ENCODE measurements at regions not wholly inside any gene's neighbourhood (a gene's known extent, or its start where the extent isn't known, plus 50 kb on each side); places are given as distances from the start of the nearest gene placed in this dataset.

- TF ChIP-seq EZH2 (IDR thresholded peaks at IDR 0.05; ENCODE audit: low read length) (no peak), CTCF (optimal IDR thresholded peaks at IDR 0.05 in 1 of 3, IDR thresholded peaks at IDR 0.05 in 1 of 3, conservative IDR thresholded peaks at IDR 0.05 in 1 of 3; ENCODE audit: extremely low read depth in 1 of 3, insufficient read depth in 2 of 3, low read length in 3 of 3) (no peak)
These were observed 130.4 kb upstream of the SORCS3 start for GRCh38 chr10:104510644-104511043.

DNA sequence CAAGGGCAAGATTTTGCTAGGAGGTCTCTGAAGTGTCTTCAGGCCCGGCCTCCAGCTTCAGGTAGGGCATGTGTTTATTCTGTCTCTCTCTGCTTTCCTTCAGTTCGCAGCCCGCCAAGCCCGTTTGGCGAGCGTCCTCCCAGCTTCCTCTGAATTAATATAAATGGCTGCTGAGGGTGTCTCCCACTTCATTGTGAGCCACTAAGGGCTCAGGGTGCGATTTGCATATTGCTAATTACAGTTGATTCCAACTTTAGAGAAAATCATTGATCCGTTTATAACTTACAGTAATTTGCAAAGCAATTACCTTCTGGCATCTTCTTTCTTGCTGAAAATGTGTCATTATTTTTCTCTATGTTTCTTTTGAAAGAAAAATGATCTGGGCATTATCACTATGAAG, 128.3 kb upstream of the SORCS3 start:
- Histone ChIP-seq H2AFZ (ENCODE audit: control insufficient read depth, low read length) (no peak overlapping the region), H3K9me1 (ENCODE audit: control insufficient read depth, extremely low read depth, insufficient read depth, low read length) (no peaks in the 10 kb centered on the region), H3K4me2 (ENCODE audit: control insufficient read depth, extremely low read depth, insufficient read depth, low read depth, low read length) (no peak overlapping the region), H3K4me3 (ENCODE audit: control insufficient read depth in 2 of 3, extremely low read depth in 1 of 3, insufficient read depth in 2 of 3, low read depth in 1 of 3, low read length in 3 of 3) (no peak overlapping the region), H3K4me1 (ENCODE audit: control insufficient read depth, extremely low read depth, insufficient read depth, low read length) (no peaks in the 10 kb centered on the region), H3K9me3 (ENCODE audit: control insufficient read depth, low read depth, low read length) (no peaks in the 10 kb centered on the region), H3K27me3 (ENCODE audit: control insufficient read depth, extremely low read depth, insufficient read depth, low read length) (peaks cover 15% of the 10 kb centered on the region), H4K20me1 (ENCODE audit: control insufficient read depth, extremely low read depth, insufficient read depth, low read length) (no peaks in the 10 kb centered on the region), H3K79me2 (ENCODE audit: control insufficient read depth, insufficient read depth, low read length) (no peaks in the 10 kb centered on the region), H3K27ac (ENCODE audit: control insufficient read depth, insufficient read depth, low read length) (no peak overlapping the region), H3K36me3 (ENCODE audit: control insufficient read depth in 2 of 2, extremely low read depth in 1 of 2, insufficient read depth in 2 of 2, low read length in 2 of 2) (no peaks in the 10 kb centered on the region), H3K9ac (ENCODE audit: control insufficient read depth, extremely low read depth, insufficient read depth, low read length) (no peak overlapping the region)
- DNase-seq (ENCODE audit: low read depth, low spot score) (no peak), FAIRE-seq (no peak)
- TF ChIP-seq EZH2 (IDR thresholded peaks at IDR 0.05; ENCODE audit: low read length) (no peak), CTCF (optimal IDR thresholded peaks at IDR 0.05 in 1 of 3, IDR thresholded peaks at IDR 0.05 in 1 of 3, conservative IDR thresholded peaks at IDR 0.05 in 1 of 3; ENCODE audit: extremely low read depth in 1 of 3, insufficient read depth in 2 of 3, low read length in 3 of 3) (no peak)
- dilution Hi-C loops (cut with MboI; ENCODE audit: extremely low pct_ligation_motif_present, low sequenced_read_pairs): no loop called here

More at GRCh38 chr10:104510644-104511043, 130.4 kb upstream of the SORCS3 start:
- no peaks in the 10 kb centered on the region for H3K9me1 ChIP-seq (ENCODE audit: control insufficient read depth, extremely low read depth, insufficient read depth, low read length)
- H3K9me3 ChIP-seq (ENCODE audit: control insufficient read depth, low read depth, low read length): no peaks in the 10 kb centered on the region
- no peaks in the 10 kb centered on the region for H4K20me1 ChIP-seq (ENCODE audit: control insufficient read depth, extremely low read depth, insufficient read depth, low read length)
- FAIRE-seq (no peak), DNase-seq (ENCODE audit: low read depth, low spot score) (no peak)
- dilution Hi-C loops (cut with MboI; ENCODE audit: extremely low pct_ligation_motif_present, low sequenced_read_pairs): no loop called here
- no peaks in the 10 kb centered on the region for H3K36me3 ChIP-seq (ENCODE audit: control insufficient read depth in 2 of 2, extremely low read depth in 1 of 2, insufficient read depth in 2 of 2, low read length in 2 of 2)
- no peaks in the 10 kb centered on the region for H3K79me2 ChIP-seq (ENCODE audit: control insufficient read depth, insufficient read depth, low read length)
- H3K27me3 ChIP-seq (ENCODE audit: control insufficient read depth, extremely low read depth, insufficient read depth, low read length): peaks cover 7% of the 10 kb centered on the region
- H3K9ac ChIP-seq (ENCODE audit: control insufficient read depth, extremely low read depth, insufficient read depth, low read length): no peak overlapping the region
- no peaks in the 10 kb centered on the region for H3K4me1 ChIP-seq (ENCODE audit: control insufficient read depth, extremely low read depth, insufficient read depth, low read length)
- no peak overlapping the region for H3K4me2 ChIP-seq (ENCODE audit: control insufficient read depth, extremely low read depth, insufficient read depth, low read depth, low read length)
- no peak overlapping the region for H3K4me3 ChIP-seq (ENCODE audit: control insufficient read depth in 2 of 3, extremely low read depth in 1 of 3, insufficient read depth in 2 of 3, low read depth in 1 of 3, low read length in 3 of 3)
- no peak overlapping the region for H3K27ac ChIP-seq (ENCODE audit: control insufficient read depth, insufficient read depth, low read length)
- H2AFZ ChIP-seq (ENCODE audit: control insufficient read depth, low read length): no peak overlapping the region
